ENCODE measurements at regions not wholly inside any gene's neighbourhood (a gene's known extent, or its start where the extent isn't known, plus 50 kb on each side); places are given as distances from the start of the nearest gene placed in this dataset.

DNA sequence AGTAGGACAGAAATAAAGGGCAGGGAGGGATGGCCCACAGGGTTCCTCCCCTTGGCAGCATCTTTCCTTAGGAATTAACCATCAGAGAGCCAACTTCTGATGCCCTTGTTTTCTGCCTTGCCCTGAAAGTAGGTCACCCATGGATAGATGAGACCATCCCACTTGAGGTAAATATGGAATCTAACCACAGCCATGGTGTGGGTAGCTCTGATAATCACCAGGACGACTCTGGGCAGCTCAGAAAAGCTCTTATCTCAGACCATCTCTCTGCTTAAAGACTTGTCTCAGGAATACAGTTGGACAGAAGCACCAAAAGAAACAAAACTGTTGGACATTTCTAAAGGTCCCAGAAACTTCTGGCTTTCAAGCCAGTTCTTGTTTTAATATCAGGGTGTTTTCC is 101.4 kb upstream of the CELF4 start (continued):
- TF ChIP-seq, protein P1, sequence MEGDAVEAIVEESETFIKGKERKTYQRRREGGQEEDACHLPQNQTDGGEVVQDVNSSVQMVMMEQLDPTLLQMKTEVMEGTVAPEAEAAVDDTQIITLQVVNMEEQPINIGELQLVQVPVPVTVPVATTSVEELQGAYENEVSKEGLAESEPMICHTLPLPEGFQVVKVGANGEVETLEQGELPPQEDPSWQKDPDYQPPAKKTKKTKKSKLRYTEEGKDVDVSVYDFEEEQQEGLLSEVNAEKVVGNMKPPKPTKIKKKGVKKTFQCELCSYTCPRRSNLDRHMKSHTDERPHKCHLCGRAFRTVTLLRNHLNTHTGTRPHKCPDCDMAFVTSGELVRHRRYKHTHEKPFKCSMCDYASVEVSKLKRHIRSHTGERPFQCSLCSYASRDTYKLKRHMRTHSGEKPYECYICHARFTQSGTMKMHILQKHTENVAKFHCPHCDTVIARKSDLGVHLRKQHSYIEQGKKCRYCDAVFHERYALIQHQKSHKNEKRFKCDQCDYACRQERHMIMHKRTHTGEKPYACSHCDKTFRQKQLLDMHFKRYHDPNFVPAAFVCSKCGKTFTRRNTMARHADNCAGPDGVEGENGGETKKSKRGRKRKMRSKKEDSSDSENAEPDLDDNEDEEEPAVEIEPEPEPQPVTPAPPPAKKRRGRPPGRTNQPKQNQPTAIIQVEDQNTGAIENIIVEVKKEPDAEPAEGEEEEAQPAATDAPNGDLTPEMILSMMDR (IDR thresholded peaks at IDR 0.05; ENCODE audit: control extremely low read depth in 1 of 3, insufficient read depth in 1 of 3, low read depth in 1 of 3, low read length in 3 of 3): no peak
- no peak for TF ChIP-seq ASH2L (IDR thresholded peaks at IDR 0.05; ENCODE audit: low read length)

Data from H1 (cell line).